ENCODE measurements at regions not wholly inside any gene's neighbourhood (a gene's known extent, or its start where the extent isn't known, plus 50 kb on each side); places are given as distances from the start of the nearest gene placed in this dataset.

DNA sequence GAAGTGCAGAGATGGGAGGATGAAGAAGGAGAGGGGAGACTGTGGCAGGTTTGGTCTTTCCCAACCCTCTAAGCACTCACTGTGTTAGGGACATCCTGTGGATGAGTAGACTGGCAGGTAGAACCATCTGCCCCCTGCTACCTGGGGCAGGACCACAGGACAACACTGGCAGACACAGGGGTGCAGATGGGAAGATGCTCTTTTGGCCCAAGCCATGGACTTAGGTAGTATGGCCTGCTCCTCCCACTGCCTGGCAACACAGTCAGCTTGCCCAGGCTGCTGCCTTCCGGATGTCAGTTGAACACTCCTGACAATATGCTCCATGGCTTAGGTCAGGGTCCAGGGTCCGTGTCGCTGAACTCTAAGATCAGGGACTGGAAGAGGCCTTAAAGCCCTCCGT is 140.7 kb upstream of the NAV2 start:
- no peak for DNase-seq (ENCODE audit: low read depth)
- Mint-ChIP-seq H3K4me1 (ENCODE audit: low read depth, unreplicated experiment) (no peaks in the 10 kb centered on the region), H3K36me3 (ENCODE audit: low read depth, unreplicated experiment) (no peaks in the 10 kb centered on the region), H3K27ac (ENCODE audit: unreplicated experiment) (no peak overlapping the region), H3K9me3 (ENCODE audit: unreplicated experiment) (peaks cover 11% of the 10 kb centered on the region), H3K27me3 (ENCODE audit: low read depth, unreplicated experiment) (peaks cover 50% of the 10 kb centered on the region), H3K4me3 (ENCODE audit: unreplicated experiment) (no peak overlapping the region)
- FAIRE-seq: no peak
- no peak overlapping the region for H3K27ac ChIP-seq (ENCODE audit: low read depth, low read length)
- H2AFZ ChIP-seq (ENCODE audit: low read depth, low read length): no peak overlapping the region
- H3K79me2 ChIP-seq (ENCODE audit: insufficient read depth, low read length): no peaks in the 10 kb centered on the region
- no peak overlapping the region for H3K9ac ChIP-seq (ENCODE audit: low read length)
- TF ChIP-seq, protein P1, sequence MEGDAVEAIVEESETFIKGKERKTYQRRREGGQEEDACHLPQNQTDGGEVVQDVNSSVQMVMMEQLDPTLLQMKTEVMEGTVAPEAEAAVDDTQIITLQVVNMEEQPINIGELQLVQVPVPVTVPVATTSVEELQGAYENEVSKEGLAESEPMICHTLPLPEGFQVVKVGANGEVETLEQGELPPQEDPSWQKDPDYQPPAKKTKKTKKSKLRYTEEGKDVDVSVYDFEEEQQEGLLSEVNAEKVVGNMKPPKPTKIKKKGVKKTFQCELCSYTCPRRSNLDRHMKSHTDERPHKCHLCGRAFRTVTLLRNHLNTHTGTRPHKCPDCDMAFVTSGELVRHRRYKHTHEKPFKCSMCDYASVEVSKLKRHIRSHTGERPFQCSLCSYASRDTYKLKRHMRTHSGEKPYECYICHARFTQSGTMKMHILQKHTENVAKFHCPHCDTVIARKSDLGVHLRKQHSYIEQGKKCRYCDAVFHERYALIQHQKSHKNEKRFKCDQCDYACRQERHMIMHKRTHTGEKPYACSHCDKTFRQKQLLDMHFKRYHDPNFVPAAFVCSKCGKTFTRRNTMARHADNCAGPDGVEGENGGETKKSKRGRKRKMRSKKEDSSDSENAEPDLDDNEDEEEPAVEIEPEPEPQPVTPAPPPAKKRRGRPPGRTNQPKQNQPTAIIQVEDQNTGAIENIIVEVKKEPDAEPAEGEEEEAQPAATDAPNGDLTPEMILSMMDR (IDR thresholded peaks at IDR 0.05; ENCODE audit: insufficient read depth, low read depth, low read length): no peak
- TF ChIP-seq EZH2 (IDR thresholded peaks at IDR 0.05; ENCODE audit: insufficient read depth, low read length): no peak
- no peaks in the 10 kb centered on the region for H3K9me3 ChIP-seq (ENCODE audit: insufficient read depth, low read depth, low read length)
- H3K4me1 ChIP-seq (ENCODE audit: insufficient read depth, low read length): peaks cover 8% of the 10 kb centered on the region
- no peaks in the 10 kb centered on the region for H3K36me3 ChIP-seq (ENCODE audit: insufficient read depth, low read length)
- no peaks in the 10 kb centered on the region for H4K20me1 ChIP-seq (ENCODE audit: insufficient read depth, low read length)
- H3K4me3 ChIP-seq (ENCODE audit: insufficient read depth, low read depth, low read length): no peak overlapping the region
- peaks cover 13% of the 10 kb centered on the region for H3K27me3 ChIP-seq (ENCODE audit: insufficient read depth, low read length)
- H3K4me2 ChIP-seq (ENCODE audit: low read length): no peak overlapping the region

DNA sequence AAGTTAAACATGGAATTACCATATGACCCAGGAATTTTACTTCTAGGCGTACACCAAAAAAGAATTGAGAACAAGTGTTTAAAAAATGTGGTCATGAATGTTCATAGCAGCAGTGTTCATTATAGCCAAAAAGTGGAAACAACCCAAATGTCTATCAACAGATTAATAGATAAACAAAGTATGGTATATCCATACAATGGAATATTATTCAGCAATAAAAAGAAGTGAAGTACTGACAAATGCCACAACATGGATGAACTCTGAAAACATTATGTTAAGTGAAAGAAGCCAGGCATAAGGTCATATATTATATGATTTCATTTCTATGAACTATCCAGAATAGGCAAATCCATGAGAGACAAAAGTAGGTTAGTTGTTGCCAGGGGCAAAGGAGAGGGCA is 141.7 kb upstream of the NAV2 start:
- H3K27me3 Mint-ChIP-seq (ENCODE audit: low read depth, unreplicated experiment): peaks cover 53% of the 10 kb centered on the region
- Histone ChIP-seq H3K36me3 (ENCODE audit: insufficient read depth, low read length) (no peaks in the 10 kb centered on the region), H3K4me2 (ENCODE audit: low read length) (no peak overlapping the region), H3K4me1 (ENCODE audit: insufficient read depth, low read length) (peaks cover 1% of the 10 kb centered on the region), H3K27me3 (ENCODE audit: insufficient read depth, low read length) (peaks cover 17% of the 10 kb centered on the region), H3K9me3 (ENCODE audit: insufficient read depth, low read depth, low read length) (no peaks in the 10 kb centered on the region), H3K4me3 (ENCODE audit: insufficient read depth, low read depth, low read length) (no peak overlapping the region), H3K9ac (ENCODE audit: low read length) (no peak overlapping the region), H3K27ac (ENCODE audit: low read depth, low read length) (no peak overlapping the region), H3K79me2 (ENCODE audit: insufficient read depth, low read length) (no peaks in the 10 kb centered on the region), H2AFZ (ENCODE audit: low read depth, low read length) (no peak overlapping the region), H4K20me1 (ENCODE audit: insufficient read depth, low read length) (no peaks in the 10 kb centered on the region)
- no peaks in the 10 kb centered on the region for H3K36me3 Mint-ChIP-seq (ENCODE audit: low read depth, unreplicated experiment)
- TF ChIP-seq EZH2 (IDR thresholded peaks at IDR 0.05; ENCODE audit: insufficient read depth, low read length): no peak
- H3K4me3 Mint-ChIP-seq (ENCODE audit: unreplicated experiment): no peak overlapping the region
- DNase-seq (ENCODE audit: low read depth) (no peak), FAIRE-seq (no peak)
- H3K27ac Mint-ChIP-seq (ENCODE audit: unreplicated experiment): no peak overlapping the region
- no peaks in the 10 kb centered on the region for H3K4me1 Mint-ChIP-seq (ENCODE audit: low read depth, unreplicated experiment)
- peaks cover 11% of the 10 kb centered on the region for H3K9me3 Mint-ChIP-seq (ENCODE audit: unreplicated experiment)

DNA sequence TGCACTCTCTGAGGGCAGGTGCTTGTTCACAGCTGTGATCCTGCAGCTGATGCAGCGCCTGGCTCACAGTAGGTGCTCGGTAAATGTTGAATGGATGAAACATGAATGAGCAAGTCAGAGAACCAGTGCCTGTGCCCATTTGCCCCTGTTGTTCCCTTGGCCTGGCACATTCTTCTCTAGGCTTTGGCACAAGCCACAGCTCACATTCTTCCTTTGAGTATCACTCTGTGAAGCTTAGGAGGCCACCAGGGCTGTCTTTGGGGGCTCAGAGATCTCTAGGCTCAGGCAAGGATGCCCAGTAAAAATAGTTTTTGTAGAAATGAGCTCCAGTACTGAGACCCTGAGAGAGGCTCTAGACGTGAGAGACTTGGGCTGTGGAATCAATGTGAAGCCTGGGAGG is 144.6 kb upstream of the NAV2 start:
- no peak for DNase-seq (ENCODE audit: low read depth)
- Histone ChIP-seq H3K36me3 (ENCODE audit: insufficient read depth, low read length) (no peaks in the 10 kb centered on the region), H3K4me2 (ENCODE audit: low read length) (no peak overlapping the region), H2AFZ (ENCODE audit: low read depth, low read length) (no peak overlapping the region), H3K9ac (ENCODE audit: low read length) (no peak overlapping the region), H3K9me3 (ENCODE audit: insufficient read depth, low read depth, low read length) (no peaks in the 10 kb centered on the region), H3K4me1 (ENCODE audit: insufficient read depth, low read length) (peaks cover 2% of the 10 kb centered on the region), H3K27me3 (ENCODE audit: insufficient read depth, low read length) (peaks cover 17% of the 10 kb centered on the region), H4K20me1 (ENCODE audit: insufficient read depth, low read length) (no peaks in the 10 kb centered on the region), H3K79me2 (ENCODE audit: insufficient read depth, low read length) (no peaks in the 10 kb centered on the region), H3K4me3 (ENCODE audit: insufficient read depth, low read depth, low read length) (no peak overlapping the region), H3K27ac (ENCODE audit: low read depth, low read length) (no peak overlapping the region)
- no peak for FAIRE-seq
- no peak for TF ChIP-seq EZH2 (IDR thresholded peaks at IDR 0.05; ENCODE audit: insufficient read depth, low read length)
- TF ChIP-seq, protein P1 (IDR thresholded peaks at IDR 0.05; ENCODE audit: insufficient read depth, low read depth, low read length): no peak
- Mint-ChIP-seq H3K36me3 (ENCODE audit: low read depth, unreplicated experiment) (no peaks in the 10 kb centered on the region), H3K4me3 (ENCODE audit: unreplicated experiment) (no peak overlapping the region), H3K4me1 (ENCODE audit: low read depth, unreplicated experiment) (no peaks in the 10 kb centered on the region), H3K27ac (ENCODE audit: unreplicated experiment) (no peak overlapping the region), H3K9me3 (ENCODE audit: unreplicated experiment) (peaks cover 11% of the 10 kb centered on the region), H3K27me3 (ENCODE audit: low read depth, unreplicated experiment) (peaks cover 47% of the 10 kb centered on the region)
